GM12878 (cell line): ENCODE measurements at regions not wholly inside any gene's neighbourhood (a gene's known extent, or its start where the extent isn't known, plus 50 kb on each side); places are given as distances from the start of the nearest gene placed in this dataset.

Experiments
- ATAC-seq: fragments of 200-7000 bp; cut with Tn5 transposase; 3 replicates; pipeline ENCODE4 v1.9.1; 2020; ENCODE audit warnings: mild to moderate bottlenecking, moderate library complexity
- BruUV-seq: library from RNA; stranded (reverse); fragments of 400-500 nt; replicated peaks from 2 replicates; lab custom pipeline; 2021; lab: Mats Ljungman, UMichigan
- CTCF ChIA-PET: fragments of 300-600 bp; sonication (Branson Sonifier 250); formaldehyde crosslinking; extraction: SDS; loops from one replicate; lab custom pipeline; 2021; ENCODE audit warnings: inconsistent platforms; lab: Yijun Ruan, JAX
- POLR2A ChIA-PET: fragments of 350-600 bp; formaldehyde crosslinking; extraction: SDS; loops from one replicate; lab custom pipeline; 2021; ENCODE audit warnings: inconsistent platforms; lab: Charles Lee
- RAD21 ChIA-PET: fragments of 300-600 bp; sonication (Branson Sonifier 250); formaldehyde crosslinking; loops from one replicate; lab custom pipeline; 2023; ENCODE audit warnings: antibody characterized with exemption; ENCODE audit not compliant: unreplicated experiment; lab: Charles Lee
- SMC1A ChIA-PET: fragments of 300-600 bp; sonication (Branson Sonifier 250); formaldehyde crosslinking; loops from one replicate; lab custom pipeline; 2023; ENCODE audit not compliant: unreplicated experiment, uncharacterized antibody; lab: Charles Lee
- DNase-seq: peaks from one replicate; pipeline ENCODE4 v3.0.0-alpha.2; 2011; ENCODE audit warnings: low read depth, low spot score
- FAIRE-seq: peaks from 3 replicates; lab custom pipeline; 2011; peaks lifted over from hg19 to GRCh38; lab: Jason Lieb, UNC
- H2AFZ ChIP-seq: 2 replicates; pipeline ENCODE4 v1.6.0; 2011; ENCODE audit warnings: low read depth, low read length, control low read depth; ENCODE audit not compliant: control insufficient read depth
- H3K27ac ChIP-seq: 2 replicates; pipeline ENCODE4 v1.5.1; 2011; ENCODE audit warnings: control low read depth; ENCODE audit not compliant: control insufficient read depth, insufficient read depth
- H3K27me3 ChIP-seq, 2 experiments: replicated peaks in 1 of 2; 2 replicates each; pipeline versions ENCODE4 v1.6.0 to v1.6.1; 2011; ENCODE audit warnings: low read length in 1 of 2; ENCODE audit not compliant: control insufficient read depth in 2 of 2, insufficient read depth in 2 of 2
- H3K36me3 ChIP-seq, 2 experiments: 2 replicates each; pipeline ENCODE4 v1.5.1; 2011; ENCODE audit warnings: low read length in 1 of 2; ENCODE audit not compliant: control insufficient read depth in 2 of 2, insufficient read depth in 2 of 2
- H3K4me1 ChIP-seq: 2 replicates; pipeline ENCODE4 v1.6.1; 2011; ENCODE audit warnings: mild to moderate bottlenecking, low read length, moderate library complexity, mixed read lengths; ENCODE audit not compliant: control insufficient read depth, insufficient read depth
- H3K4me2 ChIP-seq: 2 replicates; pipeline ENCODE4 v1.6.0; 2011; ENCODE audit warnings: control low read depth; ENCODE audit not compliant: control insufficient read depth, insufficient read depth
- H3K4me3 ChIP-seq: fragments of 200-600 bp; sonication (generic); 2 replicates; pipeline ENCODE4 v1.5.1; 2016
- H3K79me2 ChIP-seq: 2 replicates; pipeline ENCODE4 v1.6.0; 2011; ENCODE audit warnings: low read length; ENCODE audit not compliant: control insufficient read depth, insufficient read depth
- H3K9ac ChIP-seq: 2 replicates; pipeline ENCODE4 v1.8.0; 2011; ENCODE audit warnings: low read length, control low read depth, mixed read lengths; ENCODE audit not compliant: control insufficient read depth, insufficient read depth
- H3K9me3 ChIP-seq: replicated peaks from 3 replicates; pipeline ENCODE4 v1.5.1; 2011; ENCODE audit warnings: mild to moderate bottlenecking, low read length; ENCODE audit not compliant: control insufficient read depth, insufficient read depth
- H4K20me1 ChIP-seq: 2 replicates; pipeline ENCODE4 v1.6.0; 2011; ENCODE audit not compliant: control insufficient read depth, insufficient read depth
- BACH1 ChIP-seq: fragments of 450-650 bp; IDR thresholded peaks from 2 replicates; pipeline ENCODE4 v1.6.1; 2017; ENCODE audit warnings: mild to moderate bottlenecking, borderline replicate concordance
- BCLAF1 ChIP-seq: fragments of 450-650 bp; IDR thresholded peaks from 2 replicates; pipeline ENCODE4 v1.6.1; 2017; ENCODE audit warnings: antibody characterized with exemption, mild to moderate bottlenecking, moderate library complexity
- CBX3 ChIP-seq: fragments of 200-600 bp; sonication (generic); IDR thresholded peaks from 2 replicates; pipeline ENCODE4 v1.6.1; 2016; ENCODE audit warnings: low read depth, borderline replicate concordance
- CHD4 ChIP-seq: fragments of 200-600 bp; sonication (generic); IDR thresholded peaks from 2 replicates; pipeline ENCODE4 v1.6.1; 2016; ENCODE audit warnings: mild to moderate bottlenecking
- LARP7 ChIP-seq: fragments of 450-650 bp; IDR thresholded peaks from 2 replicates; pipeline ENCODE4 v1.6.1; 2017; ENCODE audit warnings: mild to moderate bottlenecking
- MTA2 ChIP-seq: fragments of 450-650 bp; IDR thresholded peaks from 2 replicates; pipeline ENCODE4 v1.6.1; 2016; ENCODE audit warnings: low read depth, mild to moderate bottlenecking, moderate library complexity
- MTA3 ChIP-seq: IDR thresholded peaks from 2 replicates; pipeline ENCODE4 v1.6.1; 2012; ENCODE audit warnings: low read length, inconsistent platforms, borderline replicate concordance
- MXI1 ChIP-seq: fragments of 150-350 bp; IDR thresholded peaks from 2 replicates; pipeline ENCODE4 v1.6.1; 2011; ENCODE audit warnings: low read depth, mild to moderate bottlenecking, inconsistent platforms, low read length, improper control_type of control experiment
- NFYB ChIP-seq: IDR thresholded peaks from 2 replicates; pipeline ENCODE4 v1.6.1; 2011; ENCODE audit warnings: low read depth, mild to moderate bottlenecking, low read length, improper control_type of control experiment, moderate library complexity; ENCODE audit not compliant: insufficient read depth
- PAX5 ChIP-seq: IDR thresholded peaks from 2 replicates; pipeline ENCODE4 v1.6.1; 2011; ENCODE audit warnings: low read depth, low read length, borderline replicate concordance
- RCOR1 ChIP-seq: conservative IDR thresholded peaks from 2 replicates; pipeline ENCODE4 v1.6.1; 2012; ENCODE audit warnings: low read depth, low read length, improper control_type of control experiment
- SP1 ChIP-seq: IDR thresholded peaks from one replicate; pipeline ENCODE4 v1.6.1; 2011; ENCODE audit warnings: low read depth, low read length
- SPI1 ChIP-seq: IDR thresholded peaks from 2 replicates; pipeline ENCODE4 v1.6.1; 2011; ENCODE audit warnings: low read depth, mild to moderate bottlenecking, low read length, moderate library complexity, borderline replicate concordance; ENCODE audit not compliant: insufficient read depth
- USF1 ChIP-seq: IDR thresholded peaks from 2 replicates; pipeline ENCODE4 v1.6.1; 2011; ENCODE audit warnings: borderline replicate concordance, low read depth, mild to moderate bottlenecking, moderate library complexity, mixed read lengths, low read length; ENCODE audit not compliant: insufficient read depth; ENCODE audit errors: extremely low read length
- ZBTB4 ChIP-seq: fragments of 450-650 bp; formaldehyde crosslinking; IDR thresholded peaks from 2 replicates; pipeline ENCODE4 v1.4.0; 2022; ENCODE audit warnings: mild to moderate bottlenecking, moderate library complexity
- WGBS: methylation state at CpG from one replicate; pipeline ENCODE4 v1.1.6; 2016; ENCODE audit warnings: low lambda C conversion rate; ENCODE audit not compliant: insufficient replicate concordance, insufficient coverage; ENCODE audit errors: missing lambda C conversion rate; 5-methylcytosine and 5-hydroxymethylcytosine counted together
- in situ Hi-C: fragments of 300-500 bp; cut with MboI; formaldehyde crosslinking; loops from 9 replicates; pipeline ENCODE4 v1.14.3; 2018; ENCODE audit warnings: mixed read lengths
- intact Hi-C: fragments of 100-400 bp; cut with micrococcal nuclease; formaldehyde crosslinking; loops from one replicate; pipeline ENCODE4 v1.14.2; 2022; ENCODE audit not compliant: unreplicated experiment

- H3K4me2 ChIP-seq, result no peak overlapping the region
- no peak overlapping the region for H3K4me3 ChIP-seq
- TF ChIP-seq BACH1 (no peak), LARP7 (no peak), NFYB (no peak), PAX5 (no peak), CBX3 (no peak), RCOR1 (no peak), MXI1 (no peak), MTA3 (no peak), ZBTB4 (CRISPR knock-in tag) (no peak), SPI1 (no peak), BCLAF1 (no peak), SP1 (no peak), CHD4 (no peak), USF1 (no peak), MTA2 (no peak)
- TF ChIP-seq, all 136 proteins: peak for 0
- in situ Hi-C loops (no loop called here), intact Hi-C loops (no loop called here)
- FAIRE-seq, result no peak
- H3K9ac ChIP-seq, result no peak overlapping the region
- SMC1A ChIA-PET, result no interaction called here
- H3K9me3 ChIP-seq, result peaks cover 2% of the 10 kb centered on the region; the same call in 1 of the 3 replicates
- H2AFZ ChIP-seq, result no peak overlapping the region
- 0% methylated on average over 1 of the region's 1 CpG for WGBS
- no peaks in the 10 kb centered on the region for H3K79me2 ChIP-seq
- POLR2A ChIA-PET, result no interaction called here
- CTCF ChIA-PET, result interaction anchor here (1.5 kb wide), 1 partner anchor 14 kb away, joined by 3 read pairs; no protein-coding TSS in a partner anchor
- H3K27ac ChIP-seq, result no peak overlapping the region
- RAD21 ChIA-PET, result no interaction called here
- DNase-seq, result no peak
- no TSS peak for BruUV-seq
- no peak for ATAC-seq
- H3K36me3 ChIP-seq, result no peaks in the 10 kb centered on the region
- no peaks in the 10 kb centered on the region for H4K20me1 ChIP-seq
- H3K4me1 ChIP-seq, result no peaks in the 10 kb centered on the region
- H3K27me3 ChIP-seq, result no peaks in the 10 kb centered on the region
Measured at GRCh38 chr4:116024954-116025708, 911.7 kb upstream of the NDST4 start.
